ENCODE measurements at regions not wholly inside any gene's neighbourhood (a gene's known extent, or its start where the extent isn't known, plus 50 kb on each side); places are given as distances from the start of the nearest gene placed in this dataset.

GRCh38 chr9:687034-687785 lies 154.3 kb upstream of the DMRT1 start:
- TF ChIP-seq CTCF (IDR thresholded peaks at IDR 0.05) (no peak), POLR2A (IDR thresholded peaks at IDR 0.05) (no peak)

Measured in heart left ventricle (tissue), 13 donors.